HepG2 (cell line): ENCODE measurements at regions not wholly inside any gene's neighbourhood (a gene's known extent, or its start where the extent isn't known, plus 50 kb on each side); places are given as distances from the start of the nearest gene placed in this dataset.

Source experiments
- ATAC-seq: fragments of 200-7000 bp; cut with Tn5 transposase; 3 replicates; pipeline ENCODE4 v1.9.1; 2020; ENCODE audit warnings: mild to moderate bottlenecking, moderate library complexity
- BruUV-seq: library from RNA; stranded (reverse); fragments of 400-500 nt; replicated peaks from 2 replicates; lab custom pipeline; 2021; lab: Mats Ljungman, UMichigan
- CTCF ChIA-PET: fragments of 300-600 bp; formaldehyde crosslinking; extraction: SDS; loops from one replicate; lab custom pipeline; 2021; ENCODE audit warnings: low total read pairs, inconsistent platforms, low intra/inter-chr PET ratio; lab: Yijun Ruan, JAX
- POLR2A ChIA-PET: fragments of 350-600 bp; sonication (Branson Sonifier 250); formaldehyde crosslinking; loops from one replicate; lab custom pipeline; 2020; ENCODE audit warnings: antibody characterized with exemption, inconsistent platforms; lab: Yijun Ruan, JAX
- DNase-seq: peaks from one replicate; pipeline ENCODE4 v3.0.0-alpha.2; 2015; ENCODE audit warnings: low spot score
- FAIRE-seq: peaks from 3 replicates; lab custom pipeline; 2011; peaks lifted over from hg19 to GRCh38; lab: Jason Lieb, UNC
- H2AFZ ChIP-seq: one replicate; pipeline ENCODE4 v1.6.1; 2011; ENCODE audit warnings: low read length, inconsistent platforms
- H3K27ac ChIP-seq: fragments of 300-600 bp; 3 replicates; pipeline ENCODE4 v1.8.0; 2011; ENCODE audit warnings: mixed run types, mild to moderate bottlenecking, mixed read lengths, low read length, inconsistent platforms; ENCODE audit not compliant: insufficient read depth; ENCODE audit errors: extremely low read length
- H3K27me3 ChIP-seq, 2 experiments: fragments of 200-600 bp in 1 of 2; 2 replicates in 1 of 2; 3 replicates in 1 of 2; pipeline versions ENCODE4 v1.6.0 to v1.8.0; 2011; ENCODE audit warnings: low read length in 2 of 2, mild to moderate bottlenecking in 2 of 2, moderate library complexity in 2 of 2, inconsistent platforms in 1 of 2; ENCODE audit not compliant: insufficient read depth in 2 of 2, control insufficient read depth in 1 of 2
- H3K36me3 ChIP-seq, 2 experiments: fragments of 200-600 bp in 1 of 2; replicated peaks in 1 of 2; 2 replicates in 1 of 2; 3 replicates in 1 of 2; pipeline versions ENCODE4 v1.5.1 to v1.8.0; 2011; ENCODE audit warnings: low read length in 2 of 2, inconsistent platforms in 1 of 2; ENCODE audit not compliant: insufficient read depth in 2 of 2, control insufficient read depth in 1 of 2
- H3K4me1 ChIP-seq: 2 replicates; pipeline ENCODE4 v1.5.1; 2012; ENCODE audit warnings: low read length, inconsistent platforms; ENCODE audit not compliant: insufficient read depth
- H3K4me2 ChIP-seq: 2 replicates; pipeline ENCODE4 v1.6.0; 2011; ENCODE audit warnings: low read depth, low read length, inconsistent platforms
- H3K4me3 ChIP-seq, 3 experiments: fragments of 200-600 bp in 1 of 3; sonication (generic), shearing (Covaris generic) in 1 of 3; replicated peaks in 1 of 3; 2 replicates each; pipeline ENCODE4 v1.5.1; 2011 to 2016; ENCODE audit warnings: low read length in 3 of 3, inconsistent platforms in 2 of 3, low read depth in 2 of 3, mild to moderate bottlenecking in 2 of 3, control low read depth in 1 of 3, mixed read lengths in 1 of 3; ENCODE audit not compliant: insufficient read depth in 1 of 3
- H3K79me2 ChIP-seq: one replicate; pipeline ENCODE4 v1.6.1; 2011; ENCODE audit warnings: low read length, inconsistent platforms; ENCODE audit not compliant: insufficient read depth
- H3K9ac ChIP-seq: 2 replicates; pipeline ENCODE4 v1.6.0; 2011; ENCODE audit warnings: mild to moderate bottlenecking, low read depth, low read length, inconsistent platforms; ENCODE audit not compliant: insufficient read depth
- H3K9me3 ChIP-seq: 2 replicates; pipeline ENCODE4 v1.5.1; 2012; ENCODE audit warnings: mild to moderate bottlenecking, low read length
- H4K20me1 ChIP-seq: 2 replicates; pipeline ENCODE4 v1.6.0; 2011; ENCODE audit warnings: inconsistent platforms, mild to moderate bottlenecking, low read length, moderate library complexity; ENCODE audit not compliant: insufficient read depth
- ZFYVE20 ChIP-seq: sonication (generic); formaldehyde crosslinking; IDR thresholded peaks from 2 replicates; pipeline ENCODE4 v1.8.0; 2023; ENCODE audit warnings: low read depth, mild to moderate bottlenecking, moderate library complexity, missing genetic modification reagents, borderline replicate concordance
- ZMAT5 ChIP-seq: sonication (generic); formaldehyde crosslinking; IDR thresholded peaks from 2 replicates; pipeline ENCODE4 v1.5.0; 2020; ENCODE audit warnings: mild to moderate bottlenecking, low read depth, missing genetic modification reagents, borderline replicate concordance
- ZNF784 ChIP-seq: sonication (generic); formaldehyde crosslinking; IDR thresholded peaks from 2 replicates; pipeline ENCODE4 v1.5.1; 2020; ENCODE audit warnings: missing genetic modification reagents, mild to moderate bottlenecking, borderline replicate concordance
- WGBS: methylation state at CpG from one replicate; pipeline ENCODE4 v1.1.6; 2017; ENCODE audit warnings: low lambda C conversion rate; 5-methylcytosine and 5-hydroxymethylcytosine counted together
- in situ Hi-C: cut with HindIII; loops from 2 replicates; pipeline ENCODE4 v1.10.0; 2017; ENCODE audit warnings: low pct_unique_long_range_greater_than_20kb; ENCODE audit not compliant: extremely low pct_ligation_motif_present
- intact Hi-C: fragments of 100-400 bp; cut with micrococcal nuclease; formaldehyde crosslinking; loops from one replicate; pipeline ENCODE4 v1.10.0; 2022; ENCODE audit not compliant: unreplicated experiment

GRCh38 chr1:207214453-207214852 is 107.0 kb upstream of the CD55 start (continued):
- TF ChIP-seq ZNF784 (CRISPR knock-in tag) = no peak
- no peak for TF ChIP-seq ZMAT5 (CRISPR knock-in tag)

- in situ Hi-C loops (no loop called here), intact Hi-C loops (no loop called here)
- DNase-seq (no peak), ATAC-seq (no peak), FAIRE-seq (no peak)
- no peak overlapping the region for H3K27ac ChIP-seq
- H2AFZ ChIP-seq = no peak overlapping the region
- TF ChIP-seq ZFYVE20 (CRISPR knock-in tag) = no peak
- CTCF ChIA-PET = no interaction called here
- BruUV-seq = no TSS peak
- H3K4me3 ChIP-seq = no peak overlapping the region
- no peaks in the 10 kb centered on the region for H3K36me3 ChIP-seq
- no peaks in the 10 kb centered on the region for H3K79me2 ChIP-seq
- no peaks in the 10 kb centered on the region for H3K4me1 ChIP-seq
- no peaks in the 10 kb centered on the region for H4K20me1 ChIP-seq
- no peak overlapping the region for H3K4me2 ChIP-seq
- 64% methylated on average over 8 of the region's 8 CpGs for WGBS
- peaks cover 10% of the 10 kb centered on the region for H3K9me3 ChIP-seq
- no peak overlapping the region for H3K9ac ChIP-seq
- H3K27me3 ChIP-seq = peaks cover 0 to 4% of the 10 kb centered on the region in 2 experiments; a peak in 1 of 5 replicates
- POLR2A ChIA-PET = no interaction called here
Observed at GRCh38 chr1:207217778-207218511, 103.5 kb upstream of the CD55 start.
